ENCODE measurements at regions not wholly inside any gene's neighbourhood (a gene's known extent, or its start where the extent isn't known, plus 50 kb on each side); places are given as distances from the start of the nearest gene placed in this dataset.

DNA sequence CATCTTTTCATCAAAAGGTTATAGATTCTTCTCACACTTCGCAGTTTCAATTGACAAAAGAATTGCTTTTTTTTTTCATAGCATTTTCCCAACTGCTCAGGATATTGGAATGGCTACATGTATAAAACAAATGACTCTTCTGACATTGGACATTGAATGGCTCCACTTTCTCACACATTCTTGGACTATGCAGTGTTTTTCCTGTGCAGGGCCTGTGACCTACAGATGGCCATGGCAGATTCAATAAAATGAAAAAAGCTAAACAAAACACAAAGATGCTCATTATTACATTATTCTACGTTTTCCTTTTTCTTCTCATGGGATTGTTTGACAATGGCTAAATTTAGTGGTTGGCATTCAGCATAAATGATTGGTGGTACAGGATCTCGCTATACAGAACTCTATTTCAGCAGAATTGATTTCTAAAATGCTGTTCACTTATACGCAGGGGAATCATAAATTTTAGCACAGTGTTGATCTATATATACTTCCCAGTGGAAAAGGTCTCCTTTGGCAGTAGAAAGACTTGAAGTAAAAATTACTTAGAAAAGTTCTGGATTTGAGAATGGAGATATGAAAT, 115.6 kb upstream of the ADAMTS5 start:
- no peaks in the 10 kb centered on the region for H3K36me3 ChIP-seq (ENCODE audit: control insufficient read depth in 1 of 2, insufficient read depth in 2 of 2, low read depth in 1 of 2, low read length in 2 of 2)
- H3K23ac ChIP-seq (ENCODE audit: low read length in 2 of 2): no peak overlapping the region
- no peaks in the 10 kb centered on the region for H3K27me3 ChIP-seq (ENCODE audit: control insufficient read depth in 1 of 2, insufficient read depth in 1 of 2, low read length in 2 of 2)
- H3K4me3 ChIP-seq (ENCODE audit: insufficient read depth in 1 of 2, low read depth in 1 of 2, low read length in 2 of 2): no peak overlapping the region
- H3K27ac ChIP-seq (ENCODE audit: low read length, poor library complexity, severe bottlenecking): no peak overlapping the region
- H2BK5ac ChIP-seq (ENCODE audit: low read depth, low read length, poor library complexity, severe bottlenecking): no peak overlapping the region
- 83% methylated on average over 3 of the region's 4 CpGs for WGBS
- no peaks in the 10 kb centered on the region for H3K9me3 ChIP-seq (ENCODE audit: control insufficient read depth, low read length)
- H2AK5ac ChIP-seq (ENCODE audit: low read length, severe bottlenecking): no peak overlapping the region
- no peak for DNase-seq
- H4K8ac ChIP-seq (ENCODE audit: low read length): no peak overlapping the region
- H2BK15ac ChIP-seq (ENCODE audit: low read depth, poor library complexity, severe bottlenecking): no peak overlapping the region
- H3K4ac ChIP-seq (ENCODE audit: low read depth in 1 of 2, low read length in 2 of 2): no peak overlapping the region
- no peak overlapping the region for H2AFZ ChIP-seq (ENCODE audit: low read depth, low read length)
- no peak overlapping the region for H3K18ac ChIP-seq (ENCODE audit: low read depth in 1 of 2, low read length in 2 of 2)
- H3K4me1 ChIP-seq (ENCODE audit: control insufficient read depth, insufficient read depth, low read depth, low read length): no peaks in the 10 kb centered on the region
- no peak overlapping the region for H4K91ac ChIP-seq (ENCODE audit: low read length)
- H3K14ac ChIP-seq (ENCODE audit: low read length in 2 of 2): no peak overlapping the region
- H3K4me2 ChIP-seq (ENCODE audit: low read length, poor library complexity, severe bottlenecking): no peak overlapping the region
- no peak overlapping the region for H2BK12ac ChIP-seq (ENCODE audit: low read length in 2 of 2)
- H2BK120ac ChIP-seq (ENCODE audit: low read depth, low read length): no peak overlapping the region
- H3K79me1 ChIP-seq (replicated peaks; ENCODE audit: low read length, poor library complexity, severe bottlenecking): no peaks in the 10 kb centered on the region
- no peak overlapping the region for H3K9ac ChIP-seq (ENCODE audit: low read length)

DNA sequence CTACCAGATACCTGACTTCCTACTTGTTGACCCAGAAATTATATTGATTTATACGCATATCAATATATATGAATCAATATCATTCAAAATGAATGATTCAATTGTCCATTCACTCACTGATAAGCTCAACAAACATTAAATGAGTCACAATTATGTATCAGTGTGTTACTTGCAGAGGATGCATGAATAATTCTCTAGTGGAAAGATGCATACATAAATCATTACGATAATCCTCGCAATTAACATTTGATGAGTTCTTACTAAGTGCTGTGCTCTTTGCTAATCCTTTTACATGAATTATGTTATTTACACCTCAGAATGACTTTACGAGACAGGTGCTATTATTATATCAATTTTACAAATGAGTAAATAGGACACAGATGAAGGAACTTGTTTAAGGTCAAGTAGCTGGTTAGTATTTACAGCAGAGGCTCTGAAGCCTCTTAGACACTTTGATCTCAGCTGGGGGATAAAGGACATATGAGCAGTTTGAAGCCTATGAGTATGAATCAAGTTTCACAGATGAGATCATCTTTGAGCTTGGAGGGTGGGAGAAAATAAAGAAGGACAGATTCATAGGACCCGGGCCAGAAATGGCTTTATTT, 112.8 kb upstream of the ADAMTS5 start:
- Histone ChIP-seq H3K27me3 (ENCODE audit: control insufficient read depth in 1 of 2, insufficient read depth in 1 of 2, low read length in 2 of 2) (no peaks in the 10 kb centered on the region), H3K9me3 (ENCODE audit: control insufficient read depth, low read length) (no peaks in the 10 kb centered on the region), H3K36me3 (ENCODE audit: control insufficient read depth in 1 of 2, insufficient read depth in 2 of 2, low read depth in 1 of 2, low read length in 2 of 2) (no peaks in the 10 kb centered on the region), H3K23ac (ENCODE audit: low read length in 2 of 2) (no peak overlapping the region), H2BK5ac (ENCODE audit: low read depth, low read length, poor library complexity, severe bottlenecking) (no peak overlapping the region), H3K4me3 (ENCODE audit: insufficient read depth in 1 of 2, low read depth in 1 of 2, low read length in 2 of 2) (no peak overlapping the region), H2AFZ (ENCODE audit: low read depth, low read length) (no peak overlapping the region), H2BK15ac (ENCODE audit: low read depth, poor library complexity, severe bottlenecking) (no peak overlapping the region), H3K79me1 (replicated peaks; ENCODE audit: low read length, poor library complexity, severe bottlenecking) (no peaks in the 10 kb centered on the region), H4K8ac (ENCODE audit: low read length) (no peak overlapping the region), H3K18ac (ENCODE audit: low read depth in 1 of 2, low read length in 2 of 2) (no peak overlapping the region), H4K91ac (ENCODE audit: low read length) (no peak overlapping the region), H3K4me2 (ENCODE audit: low read length, poor library complexity, severe bottlenecking) (no peak overlapping the region), H3K27ac (ENCODE audit: low read length, poor library complexity, severe bottlenecking) (no peak overlapping the region), H2AK5ac (ENCODE audit: low read length, severe bottlenecking) (no peak overlapping the region), H2BK120ac (ENCODE audit: low read depth, low read length) (no peak overlapping the region), H3K4ac (ENCODE audit: low read depth in 1 of 2, low read length in 2 of 2) (no peak overlapping the region), H2BK12ac (ENCODE audit: low read length in 2 of 2) (no peak overlapping the region), H3K9ac (ENCODE audit: low read length) (no peak overlapping the region), H3K14ac (ENCODE audit: low read length in 2 of 2) (no peak overlapping the region), H3K4me1 (ENCODE audit: control insufficient read depth, insufficient read depth, low read depth, low read length) (no peaks in the 10 kb centered on the region)
- DNase-seq: no peak
- 82% methylated on average over 1 of the region's 5 CpGs for WGBS

DNA sequence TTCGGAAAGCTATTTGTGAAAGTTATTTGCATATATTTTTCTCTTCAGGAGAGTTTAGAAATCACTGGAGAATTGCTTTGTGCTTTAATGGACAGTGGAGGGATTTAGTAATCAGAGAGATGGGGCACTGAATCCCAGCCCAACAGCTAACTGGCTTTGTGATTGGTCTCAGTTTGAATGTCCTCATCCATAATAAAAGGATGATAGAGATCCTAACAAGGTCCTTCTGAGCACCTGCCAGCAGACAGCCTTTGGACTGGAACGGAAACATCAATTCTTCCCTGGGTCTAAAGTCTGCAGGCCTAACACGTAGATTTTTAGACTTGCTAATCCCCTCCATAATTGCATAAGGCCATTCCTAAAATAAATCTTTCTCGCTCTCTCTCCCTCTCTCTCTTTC, 112.0 kb upstream of the ADAMTS5 start:
- H3K27me3 ChIP-seq (ENCODE audit: control insufficient read depth in 1 of 2, insufficient read depth in 1 of 2, low read length in 2 of 2): no peaks in the 10 kb centered on the region
- H2AFZ ChIP-seq (ENCODE audit: low read depth, low read length): no peak overlapping the region
- H3K9ac ChIP-seq (ENCODE audit: low read length): no peak overlapping the region
- H3K79me1 ChIP-seq (replicated peaks; ENCODE audit: low read length, poor library complexity, severe bottlenecking): no peaks in the 10 kb centered on the region
- H3K9me3 ChIP-seq (ENCODE audit: control insufficient read depth, low read length): no peaks in the 10 kb centered on the region
- H4K91ac ChIP-seq (ENCODE audit: low read length): no peak overlapping the region
- H2BK120ac ChIP-seq (ENCODE audit: low read depth, low read length): no peak overlapping the region
- H2BK15ac ChIP-seq (ENCODE audit: low read depth, poor library complexity, severe bottlenecking): no peak overlapping the region
- WGBS: 93% methylated on average over 4 of the region's 4 CpGs
- H3K4me3 ChIP-seq (ENCODE audit: insufficient read depth in 1 of 2, low read depth in 1 of 2, low read length in 2 of 2): no peak overlapping the region
- H3K4me2 ChIP-seq (ENCODE audit: low read length, poor library complexity, severe bottlenecking): no peak overlapping the region
- no peak overlapping the region for H3K4ac ChIP-seq (ENCODE audit: low read depth in 1 of 2, low read length in 2 of 2)
- no peak overlapping the region for H3K14ac ChIP-seq (ENCODE audit: low read length in 2 of 2)
- H3K23ac ChIP-seq (ENCODE audit: low read length in 2 of 2): no peak overlapping the region
- H2AK5ac ChIP-seq (ENCODE audit: low read length, severe bottlenecking): no peak overlapping the region
- H2BK12ac ChIP-seq (ENCODE audit: low read length in 2 of 2): no peak overlapping the region
- H4K8ac ChIP-seq (ENCODE audit: low read length): no peak overlapping the region
- H3K18ac ChIP-seq (ENCODE audit: low read depth in 1 of 2, low read length in 2 of 2): no peak overlapping the region
- H3K36me3 ChIP-seq (ENCODE audit: control insufficient read depth in 1 of 2, insufficient read depth in 2 of 2, low read depth in 1 of 2, low read length in 2 of 2): no peaks in the 10 kb centered on the region
- H3K4me1 ChIP-seq (ENCODE audit: control insufficient read depth, insufficient read depth, low read depth, low read length): no peaks in the 10 kb centered on the region
- no peak overlapping the region for H2BK5ac ChIP-seq (ENCODE audit: low read depth, low read length, poor library complexity, severe bottlenecking)
- DNase-seq: no peak
- no peak overlapping the region for H3K27ac ChIP-seq (ENCODE audit: low read length, poor library complexity, severe bottlenecking)

DNA sequence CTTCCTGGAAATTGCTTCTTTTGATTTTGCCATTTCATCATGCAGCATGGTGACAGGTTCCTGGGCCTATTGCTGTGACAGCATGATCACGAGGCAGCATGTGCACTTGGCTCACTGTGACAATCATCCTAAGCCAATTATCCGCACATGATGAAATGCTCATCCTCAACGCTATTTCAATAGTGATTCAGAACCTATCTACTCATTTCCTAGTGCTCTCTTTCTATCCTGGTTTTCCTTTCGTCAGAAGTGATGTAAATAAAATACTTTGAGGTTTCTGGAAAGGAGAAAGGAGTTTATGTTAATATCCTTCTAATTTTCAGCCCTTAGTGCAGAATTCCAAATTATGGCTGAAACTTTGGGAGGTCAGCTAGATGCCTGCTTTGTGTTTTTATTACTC, 110.6 kb upstream of the ADAMTS5 start:
- H4K91ac ChIP-seq (ENCODE audit: low read length): no peak overlapping the region
- H3K4me1 ChIP-seq (ENCODE audit: control insufficient read depth, insufficient read depth, low read depth, low read length): no peaks in the 10 kb centered on the region
- H3K4me3 ChIP-seq (ENCODE audit: insufficient read depth in 1 of 2, low read depth in 1 of 2, low read length in 2 of 2): no peak overlapping the region
- H2AFZ ChIP-seq (ENCODE audit: low read depth, low read length): no peak overlapping the region
- H3K79me1 ChIP-seq (replicated peaks; ENCODE audit: low read length, poor library complexity, severe bottlenecking): no peaks in the 10 kb centered on the region
- no peak overlapping the region for H2BK12ac ChIP-seq (ENCODE audit: low read length in 2 of 2)
- H2BK120ac ChIP-seq (ENCODE audit: low read depth, low read length): no peak overlapping the region
- H3K18ac ChIP-seq (ENCODE audit: low read depth in 1 of 2, low read length in 2 of 2): no peak overlapping the region
- H2BK15ac ChIP-seq (ENCODE audit: low read depth, poor library complexity, severe bottlenecking): no peak overlapping the region
- no peaks in the 10 kb centered on the region for H3K36me3 ChIP-seq (ENCODE audit: control insufficient read depth in 1 of 2, insufficient read depth in 2 of 2, low read depth in 1 of 2, low read length in 2 of 2)
- H3K14ac ChIP-seq (ENCODE audit: low read length in 2 of 2): no peak overlapping the region
- H3K9me3 ChIP-seq (ENCODE audit: control insufficient read depth, low read length): no peaks in the 10 kb centered on the region
- H4K8ac ChIP-seq (ENCODE audit: low read length): no peak overlapping the region
- no peak overlapping the region for H2AK5ac ChIP-seq (ENCODE audit: low read length, severe bottlenecking)
- peak overlapping the region; percentile 60 for H3K9ac ChIP-seq (ENCODE audit: low read length)
- H3K4me2 ChIP-seq (ENCODE audit: low read length, poor library complexity, severe bottlenecking): no peak overlapping the region
- no peak overlapping the region for H2BK5ac ChIP-seq (ENCODE audit: low read depth, low read length, poor library complexity, severe bottlenecking)
- 79% methylated on average over 2 of the region's 4 CpGs for WGBS
- H3K4ac ChIP-seq (ENCODE audit: low read depth in 1 of 2, low read length in 2 of 2): no peak overlapping the region
- H3K27me3 ChIP-seq (ENCODE audit: control insufficient read depth in 1 of 2, insufficient read depth in 1 of 2, low read length in 2 of 2): no peaks in the 10 kb centered on the region
- H3K23ac ChIP-seq (ENCODE audit: low read length in 2 of 2): no peak overlapping the region
- H3K27ac ChIP-seq (ENCODE audit: low read length, poor library complexity, severe bottlenecking): no peak overlapping the region
- DNase-seq: peak; percentile 9
